ENCODE measurements at regions not wholly inside any gene's neighbourhood (a gene's known extent, or its start where the extent isn't known, plus 50 kb on each side); places are given as distances from the start of the nearest gene placed in this dataset.
"Not testable (repeated sequence)": the region's sequence is repeated elsewhere in the genome, so short reads cannot be mapped to it uniquely, and the experiment has no call there.

DNA sequence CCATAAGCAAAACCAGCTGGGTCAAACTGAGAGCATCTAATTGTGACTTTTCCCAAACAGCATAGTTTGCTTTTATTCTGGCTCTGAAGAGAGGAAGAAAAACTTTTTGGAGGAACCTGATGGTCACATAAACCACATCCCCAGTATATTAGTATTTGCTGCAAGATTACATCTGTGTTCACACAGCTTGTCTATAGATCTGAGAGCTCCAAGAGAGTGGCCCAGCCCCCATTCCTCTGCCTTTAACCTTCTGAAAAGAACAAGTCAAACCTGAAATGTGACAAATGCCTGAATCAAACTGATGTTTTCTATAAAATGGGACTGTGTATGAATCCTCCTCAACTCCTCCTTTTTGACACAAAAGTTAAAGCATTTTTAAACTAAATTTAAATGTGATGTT, 435.2 kb downstream of the ZNF479 start:
- DNase-seq (ENCODE audit: low read depth in 3 of 3): not testable (repeated sequence)

DNA sequence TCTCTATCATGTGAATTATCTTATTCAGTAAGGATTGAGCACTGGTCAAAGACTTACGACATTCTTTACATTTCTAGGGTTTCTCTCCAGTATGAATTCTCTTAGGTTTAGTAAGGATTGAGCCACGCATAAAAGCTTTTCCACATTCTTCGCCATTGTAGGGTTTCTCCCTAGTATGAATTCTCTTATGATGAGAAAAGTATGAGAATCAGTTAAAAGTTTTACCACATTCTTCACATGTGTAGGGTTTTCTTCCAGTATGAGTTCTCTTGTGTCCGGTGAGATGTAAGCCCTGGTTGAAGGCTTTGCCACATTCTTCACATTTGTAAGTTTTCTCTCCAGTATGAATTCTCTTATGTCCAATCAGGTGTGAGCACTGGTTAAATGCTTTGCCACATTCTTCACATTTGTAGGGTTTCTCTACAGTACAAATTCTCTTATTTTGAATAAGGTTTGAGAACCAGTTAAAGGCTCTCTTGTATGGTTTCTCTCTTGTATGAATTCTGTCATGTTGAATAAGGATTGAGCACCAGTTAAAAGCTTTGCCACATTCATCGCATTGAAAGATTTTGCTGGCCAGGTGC, 445.9 kb downstream of the ZNF479 start:
- no peak for DNase-seq (ENCODE audit: low read depth in 3 of 3)

DNA sequence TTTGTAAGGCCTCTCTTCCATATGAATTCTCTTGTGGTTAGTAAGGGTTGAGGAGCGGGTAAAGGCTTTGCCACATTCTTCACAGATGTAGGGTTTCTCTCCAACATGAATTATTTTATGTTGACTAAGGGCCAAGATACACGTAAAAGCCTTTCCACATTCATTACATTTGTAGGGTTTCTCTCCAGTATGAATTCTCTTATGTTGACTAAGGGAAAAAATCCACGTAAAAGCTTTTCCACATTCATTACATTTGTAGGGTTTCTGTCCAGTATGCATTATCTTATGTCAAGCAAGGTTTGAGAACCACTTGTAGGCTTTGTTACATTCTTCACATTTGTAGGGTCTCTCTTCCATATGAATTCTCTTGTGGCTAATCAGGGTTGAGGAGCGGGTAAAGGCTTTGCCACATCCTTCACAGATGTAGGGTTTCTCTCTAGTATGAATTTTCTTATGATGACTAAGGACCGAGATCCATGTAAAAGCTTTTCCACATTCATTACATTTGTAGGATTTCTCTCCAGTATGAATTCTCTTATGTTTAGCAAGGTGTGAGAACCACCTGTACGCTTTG, 493.0 kb downstream of the ZNF479 start:
- no peak for DNase-seq (ENCODE audit: low read depth in 3 of 3)

DNA sequence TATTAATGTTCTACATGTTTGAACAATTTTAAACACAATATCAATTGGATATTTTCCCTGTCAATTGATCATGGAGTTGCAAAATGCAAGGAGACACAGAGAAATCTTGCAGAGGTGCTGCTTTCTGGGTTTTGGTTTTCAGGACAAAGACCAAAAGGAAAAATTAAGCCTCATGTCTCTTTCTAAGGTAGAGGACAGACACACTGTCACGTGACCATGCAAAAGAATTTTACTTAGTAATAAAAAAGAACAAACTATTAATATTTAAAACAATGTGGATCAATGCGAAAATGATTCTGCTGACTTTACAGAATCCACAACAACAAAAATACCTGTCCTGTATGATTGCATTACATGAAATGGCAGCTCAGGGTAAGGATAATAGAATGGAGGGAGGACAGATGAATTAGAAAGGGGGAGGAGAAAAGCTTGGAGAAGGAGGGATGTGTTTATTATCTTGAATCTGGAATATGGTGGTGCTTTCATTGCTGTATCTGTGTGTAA, 493.7 kb upstream of the NUPR2 start:
- no peak for DNase-seq (ENCODE audit: low read depth in 3 of 3)

GRCh38 chr7:56605146-56605545, 488.9 kb upstream of the NUPR2 start:
- DNase-seq (ENCODE audit: low read depth in 3 of 3): no peak

DNA sequence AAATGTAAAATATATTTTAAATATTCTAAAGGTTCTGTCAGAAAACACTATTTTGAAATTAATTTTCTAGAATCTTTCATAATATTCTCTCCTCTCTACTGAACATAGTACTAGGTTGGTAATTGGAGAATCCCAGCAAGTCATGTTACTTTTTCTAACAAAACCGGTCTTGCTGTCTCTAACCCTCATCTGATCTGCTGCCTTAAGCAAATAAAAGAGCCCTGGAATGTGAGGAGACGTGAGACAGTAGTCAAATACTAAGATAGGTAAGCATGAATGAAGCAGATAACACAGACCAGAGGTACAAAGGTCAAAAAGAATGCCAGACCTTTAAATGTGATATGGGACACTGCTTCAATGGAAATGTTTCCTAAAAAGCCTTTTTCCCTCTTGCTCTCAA, 462.4 kb upstream of the NUPR2 start:
- no peak for DNase-seq (ENCODE audit: low read depth in 3 of 3)

DNA sequence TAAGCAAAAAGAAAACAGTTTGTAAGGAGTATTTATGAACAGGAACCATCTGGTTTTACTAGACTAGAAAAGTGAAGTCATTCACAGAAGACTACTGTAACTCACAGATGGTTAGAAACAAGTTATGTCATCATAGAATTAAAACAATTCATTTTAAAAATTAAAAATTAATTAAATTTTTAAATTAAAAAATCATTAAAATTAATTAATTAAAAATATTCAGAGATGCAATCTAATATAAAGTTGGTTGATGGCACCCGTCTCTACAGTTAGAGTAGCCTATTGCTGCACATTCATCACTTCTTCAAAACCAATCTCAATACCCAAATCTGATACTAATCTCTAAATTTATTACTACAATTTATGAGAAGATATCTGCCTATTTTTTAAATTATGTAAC, 454.8 kb upstream of the NUPR2 start:
- DNase-seq (ENCODE audit: low read depth in 3 of 3): no peak

GRCh38 chr7:56538541-56539429, 422.6 kb upstream of the NUPR2 start:
- DNase-seq (ENCODE audit: low read depth in 3 of 3): no peak

- DNase-seq (ENCODE audit: low read depth in 3 of 3): no peak
Measured at GRCh38 chr7:56537952-56538351, 421.7 kb upstream of the NUPR2 start.

DNA sequence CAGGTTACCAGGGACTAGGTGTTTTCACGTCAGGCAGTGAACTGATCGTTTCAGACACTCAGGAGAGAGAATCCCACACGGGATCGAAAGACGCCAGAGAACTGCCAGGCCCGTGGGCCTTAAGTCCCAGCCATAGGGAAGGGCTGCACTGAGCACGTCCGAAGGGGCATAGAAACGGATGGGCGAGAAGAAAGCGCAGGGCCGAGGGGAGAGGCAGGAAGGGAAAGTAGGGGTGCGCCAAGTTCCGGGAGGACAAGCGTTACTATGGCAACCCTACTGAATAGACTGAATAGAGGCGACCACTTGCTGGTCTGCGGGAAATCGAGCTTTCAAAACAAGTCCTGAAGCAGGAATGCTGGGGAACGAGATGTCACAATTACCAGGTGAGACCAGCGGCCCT, 421.3 kb upstream of the NUPR2 start:
- DNase-seq (ENCODE audit: low read depth in 3 of 3): no peak

DNA sequence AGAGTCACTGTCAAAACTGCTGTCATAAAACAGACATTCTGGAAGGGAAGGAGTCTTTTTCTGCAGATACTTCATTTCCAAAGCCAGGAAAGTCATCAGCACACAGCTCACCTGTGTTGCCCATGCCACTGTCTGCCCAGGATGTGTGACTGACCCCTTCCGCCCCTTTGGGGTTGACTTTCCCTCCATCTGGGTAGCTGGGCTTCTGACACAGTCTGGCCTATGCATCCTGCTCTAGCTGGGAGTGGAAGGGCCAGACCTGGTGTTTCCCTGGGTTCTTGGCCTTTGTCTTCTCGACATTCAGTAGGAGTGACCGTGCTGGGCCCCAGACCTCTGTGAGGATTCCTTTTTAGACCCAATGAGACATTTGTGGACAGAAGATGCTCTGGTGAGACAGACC, 378.9 kb upstream of the NUPR2 start:
- DNase-seq (ENCODE audit: low read depth in 3 of 3): no peak

GRCh38 chr7:56493704-56494450, 377.7 kb upstream of the NUPR2 start:
- no peak for DNase-seq (ENCODE audit: low read depth in 3 of 3)

- no peak for DNase-seq (ENCODE audit: low read depth in 3 of 3)
Measured at GRCh38 chr7:56493196-56493595, 377.0 kb upstream of the NUPR2 start.

DNA sequence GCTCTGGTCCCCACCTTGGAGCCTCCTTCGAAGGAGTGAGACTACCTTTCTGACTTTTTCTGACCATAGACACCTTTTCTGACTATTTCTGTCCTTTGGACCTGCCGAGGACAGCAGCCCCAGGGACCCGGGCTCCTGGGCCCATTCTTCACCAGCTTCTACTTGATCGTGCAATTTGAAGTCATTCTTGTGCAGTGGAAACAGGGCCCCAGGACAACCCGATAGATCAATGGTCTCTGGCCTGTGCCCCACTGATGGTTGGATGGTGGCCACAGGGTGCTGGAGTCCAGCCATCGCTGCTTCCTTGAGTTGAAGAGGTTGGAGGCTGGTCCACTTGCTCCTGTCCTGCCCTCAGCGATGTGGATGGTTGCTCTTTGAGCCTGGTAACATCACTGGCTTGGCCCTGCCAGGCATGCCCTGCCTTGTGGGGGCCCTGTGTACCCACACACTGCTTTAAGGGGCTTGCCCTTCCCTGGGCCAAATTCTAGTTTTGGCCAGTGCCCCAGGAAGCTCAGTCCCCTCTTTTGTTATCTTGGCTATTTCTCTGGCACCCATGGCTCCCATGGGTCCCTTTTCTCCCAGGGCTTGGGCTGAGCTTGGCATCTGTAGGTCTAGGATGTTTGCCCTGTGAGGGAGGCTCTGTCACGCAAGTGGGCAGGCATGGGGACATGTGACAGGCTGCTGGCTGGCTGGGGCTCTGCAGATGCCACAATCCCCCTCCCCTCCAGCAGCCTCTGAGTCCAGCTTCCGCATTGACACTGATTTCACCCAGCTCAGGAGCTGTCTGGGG, 375.6 kb upstream of the NUPR2 start:
- DNase-seq (ENCODE audit: low read depth in 3 of 3): no peak

DNA sequence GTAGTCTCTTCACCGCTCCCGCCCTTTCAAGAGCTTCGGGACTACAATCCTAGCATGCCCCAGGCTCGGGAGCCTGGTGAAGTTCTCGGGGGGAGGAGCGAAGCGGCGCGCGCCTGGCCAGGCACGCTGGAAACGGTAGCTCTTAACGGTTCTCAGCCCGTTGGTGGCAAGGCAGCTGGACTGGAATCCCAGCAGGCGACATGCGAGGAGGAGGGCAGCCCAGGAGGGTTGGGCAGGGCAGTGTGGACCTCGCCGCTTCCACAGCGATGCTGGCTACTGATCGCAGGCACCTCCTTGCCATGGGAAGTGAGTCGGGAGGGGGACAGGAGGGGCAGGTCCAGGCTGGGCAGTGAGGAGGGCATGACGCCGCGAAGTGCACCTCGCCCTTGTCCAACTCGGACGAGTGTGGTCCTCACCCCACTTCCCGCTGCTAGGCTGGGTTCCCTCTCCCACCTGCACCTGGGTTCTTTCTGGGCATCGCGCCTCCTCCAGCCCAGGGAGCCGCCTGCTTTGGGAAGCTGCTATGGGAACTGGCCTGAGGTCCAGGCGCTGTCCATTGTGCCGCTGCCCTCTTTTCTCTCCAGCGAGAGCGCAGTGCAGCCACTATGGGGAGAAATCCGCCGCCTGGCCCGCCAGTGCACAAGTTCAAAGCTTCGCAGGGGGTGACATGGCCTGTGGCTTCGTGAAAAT, 367.8 kb upstream of the NUPR2 start:
- DNase-seq (ENCODE audit: low read depth in 3 of 3): no peak

- no peak for DNase-seq (ENCODE audit: low read depth in 3 of 3)
Measured at GRCh38 chr7:56483153-56483552, 366.9 kb upstream of the NUPR2 start.

DNA sequence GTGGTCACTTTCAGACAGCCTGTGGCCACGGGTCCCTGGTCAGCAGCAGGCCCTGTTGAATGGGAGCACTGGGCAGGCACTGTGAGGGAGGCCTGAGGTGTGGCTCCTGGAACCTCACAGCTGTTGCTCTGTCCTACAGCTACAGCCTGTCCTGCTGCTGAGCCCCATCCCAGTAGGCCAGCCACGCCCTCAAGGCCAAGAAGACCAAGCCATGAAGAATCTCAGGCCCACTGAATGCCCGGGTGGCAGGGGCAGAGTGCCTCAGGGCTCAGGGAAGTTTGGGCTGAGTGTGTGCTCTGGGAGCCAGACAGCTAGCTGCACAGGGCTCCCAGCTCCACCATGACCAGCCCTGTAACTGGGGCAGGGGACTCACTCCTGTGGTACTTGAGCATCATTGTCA, 363.5 kb upstream of the NUPR2 start:
- no peak for DNase-seq (ENCODE audit: low read depth in 3 of 3)

GRCh38 chr7:56479136-56479535, 362.9 kb upstream of the NUPR2 start:
- no peak for DNase-seq (ENCODE audit: low read depth in 3 of 3)

GRCh38 chr7:56474271-56474670, 358.1 kb upstream of the NUPR2 start:
- no peak for DNase-seq (ENCODE audit: low read depth in 3 of 3)

- DNase-seq (ENCODE audit: low read depth in 3 of 3): no peak
Measured at GRCh38 chr7:56471811-56472210, 355.6 kb upstream of the NUPR2 start.

All from stimulated activated CD4-positive, alpha-beta T cell treated with anti-CD3 and anti-CD28 coated beads, TNF-alpha, amount 100 ng/mL, for 48 hours (primary cell).